Upper lobe of left lung (tissue), 6 donors: ENCODE measurements at regions not wholly inside any gene's neighbourhood (a gene's known extent, or its start where the extent isn't known, plus 50 kb on each side); places are given as distances from the start of the nearest gene placed in this dataset.

ENCODE experiments used
- ATAC-seq, 2 donors: fragments of 200-7000 bp; cut with Tn5 transposase; one replicate each; pipeline ENCODE4 v1.9.1; 2022; ENCODE audit warnings: mild to moderate bottlenecking in 2 of 2, moderate library complexity in 2 of 2; ENCODE audit not compliant: low FRiP score in 2 of 2
- DNase-seq, 2 donors: peaks; one replicate each; pipeline ENCODE4 v3.0.0-alpha.2; 2019 to 2020
- H3K27ac ChIP-seq, 4 donors: fragments of 200-600 bp; sonication (generic); one replicate each; pipeline ENCODE4 v1.5.1; 2016 to 2019
- H3K27me3 ChIP-seq, 4 donors: fragments of 200-600 bp; sonication (generic); one replicate each; pipeline ENCODE4 v1.5.1; 2017 to 2019
- H3K36me3 ChIP-seq, 4 donors: fragments of 200-600 bp; sonication (generic); one replicate each; pipeline ENCODE4 v1.5.1; 2016 to 2019
- H3K4me1 ChIP-seq, 4 donors: fragments of 200-600 bp; sonication (generic); one replicate each; pipeline ENCODE4 v1.5.1; 2018 to 2019
- H3K4me3 ChIP-seq, 4 donors: fragments of 200-600 bp; sonication (generic); one replicate each; pipeline ENCODE4 v1.5.1; 2017 to 2019; ENCODE audit warnings: mild to moderate bottlenecking in 2 of 4, moderate library complexity in 1 of 4
- H3K9me3 ChIP-seq, 4 donors: fragments of 200-600 bp; sonication (generic); one replicate each; pipeline ENCODE4 v1.5.1; 2018 to 2019
- EP300 ChIP-seq, 4 donors: sonication (generic); formaldehyde crosslinking; IDR thresholded peaks; one replicate each; pipeline ENCODE4 v1.5.1; 2017; ENCODE audit warnings: antibody characterized with exemption in 4 of 4, control low read depth in 2 of 4
- POLR2A ChIP-seq, 4 donors: fragments of 450-650 bp; IDR thresholded peaks; one replicate each; pipeline ENCODE4 v1.5.1; 2016 to 2017; ENCODE audit warnings: antibody characterized with exemption in 4 of 4, mild to moderate bottlenecking in 2 of 4
- POLR2AphosphoS5 ChIP-seq, 2 donors: sonication (generic); formaldehyde crosslinking; IDR thresholded peaks; one replicate each; pipeline ENCODE4 v1.5.1; 2017; ENCODE audit warnings: antibody characterized with exemption in 2 of 2
- WGBS, 2 donors: methylation state at CpG; one replicate each; pipeline ENCODE4 v1.1.5; 2017 to 2018; 5-methylcytosine and 5-hydroxymethylcytosine counted together
- TF ChIP-seq, protein P1 (sequence below), 6 experiments: fragments of 450-650 bp in 4 of 6; fragments of 200-600 bp in 2 of 6; sonication (generic) in 2 of 6; IDR thresholded peaks; one replicate each; pipeline ENCODE4 v1.5.1; 2016 to 2019; ENCODE audit warnings: antibody characterized with exemption in 6 of 6
- donor health status: DM: no; HTN: no; CAD: no; lungs with moderate emphysema.
- donor health status: DM: no; HTN: yes; CAD: no; lungs with severe emphysema.

DNA sequence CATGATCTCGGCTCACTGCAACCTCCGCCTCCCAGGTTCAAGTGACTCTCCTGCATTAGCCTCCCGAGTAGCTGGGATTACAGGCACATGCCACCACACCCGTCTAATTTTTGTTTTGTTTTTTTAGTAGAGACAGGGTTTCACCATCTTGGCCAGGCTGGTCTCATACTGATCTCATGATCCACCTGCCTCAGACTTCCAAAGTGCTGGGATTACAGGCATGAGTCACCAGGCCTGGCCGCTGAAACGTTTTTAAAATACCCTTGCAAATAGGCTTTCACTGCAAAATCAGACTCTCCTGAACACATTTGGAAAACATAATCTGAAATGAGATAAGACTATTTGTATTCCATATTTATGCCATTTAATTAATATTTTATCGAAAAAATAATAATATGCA lies 826.1 kb upstream of the CNTN5 start:
- TF ChIP-seq POLR2A (IDR thresholded peaks at IDR 0.05) (no peak), POLR2AphosphoS5 (IDR thresholded peaks at IDR 0.05) (no peak), EP300 (IDR thresholded peaks at IDR 0.05) (no peak)
- TF ChIP-seq, protein P1, sequence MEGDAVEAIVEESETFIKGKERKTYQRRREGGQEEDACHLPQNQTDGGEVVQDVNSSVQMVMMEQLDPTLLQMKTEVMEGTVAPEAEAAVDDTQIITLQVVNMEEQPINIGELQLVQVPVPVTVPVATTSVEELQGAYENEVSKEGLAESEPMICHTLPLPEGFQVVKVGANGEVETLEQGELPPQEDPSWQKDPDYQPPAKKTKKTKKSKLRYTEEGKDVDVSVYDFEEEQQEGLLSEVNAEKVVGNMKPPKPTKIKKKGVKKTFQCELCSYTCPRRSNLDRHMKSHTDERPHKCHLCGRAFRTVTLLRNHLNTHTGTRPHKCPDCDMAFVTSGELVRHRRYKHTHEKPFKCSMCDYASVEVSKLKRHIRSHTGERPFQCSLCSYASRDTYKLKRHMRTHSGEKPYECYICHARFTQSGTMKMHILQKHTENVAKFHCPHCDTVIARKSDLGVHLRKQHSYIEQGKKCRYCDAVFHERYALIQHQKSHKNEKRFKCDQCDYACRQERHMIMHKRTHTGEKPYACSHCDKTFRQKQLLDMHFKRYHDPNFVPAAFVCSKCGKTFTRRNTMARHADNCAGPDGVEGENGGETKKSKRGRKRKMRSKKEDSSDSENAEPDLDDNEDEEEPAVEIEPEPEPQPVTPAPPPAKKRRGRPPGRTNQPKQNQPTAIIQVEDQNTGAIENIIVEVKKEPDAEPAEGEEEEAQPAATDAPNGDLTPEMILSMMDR (IDR thresholded peaks at IDR 0.05), result no peak
- H3K27ac ChIP-seq, result no peak overlapping the region
- no peaks in the 10 kb centered on the region for H3K4me1 ChIP-seq
- H3K4me3 ChIP-seq, result no peak overlapping the region
- ATAC-seq (no peak), DNase-seq (no peak)
- no peaks in the 10 kb centered on the region for H3K36me3 ChIP-seq
- H3K9me3 ChIP-seq, result no peaks in the 10 kb centered on the region
- WGBS, 2 donors, result 87 to 89% methylated on average over 7 of the region's 7 CpGs
- H3K27me3 ChIP-seq, result no peaks in the 10 kb centered on the region

DNA sequence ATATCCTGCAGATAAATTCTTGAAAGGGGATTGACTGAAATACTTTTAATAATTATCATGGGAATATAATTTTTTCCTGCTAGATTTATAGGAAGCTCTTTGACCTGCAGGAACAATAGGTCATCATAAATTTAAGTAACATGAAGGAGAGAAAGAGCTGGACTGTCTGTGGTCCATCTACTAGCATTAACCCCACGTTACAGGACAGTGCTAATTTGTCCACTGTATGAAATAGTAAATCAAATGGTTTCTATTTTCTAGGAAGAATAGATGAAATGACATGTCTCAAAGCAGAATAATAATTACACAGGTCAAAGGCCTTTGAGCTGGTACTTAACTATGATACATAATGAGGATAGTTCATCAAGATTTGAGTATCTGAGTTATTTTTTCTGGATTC lies 825.4 kb upstream of the CNTN5 start:
- TF ChIP-seq, protein P1 (IDR thresholded peaks at IDR 0.05), result no peak
- TF ChIP-seq POLR2A (IDR thresholded peaks at IDR 0.05) (no peak), POLR2AphosphoS5 (IDR thresholded peaks at IDR 0.05) (no peak), EP300 (IDR thresholded peaks at IDR 0.05) (no peak)
- Histone ChIP-seq H3K36me3 (no peaks in the 10 kb centered on the region), H3K4me3 (no peak overlapping the region), H3K27ac (no peak overlapping the region), H3K9me3 (no peaks in the 10 kb centered on the region), H3K27me3 (no peaks in the 10 kb centered on the region), H3K4me1 (no peaks in the 10 kb centered on the region)
- DNase-seq (no peak), ATAC-seq (no peak)
- 62 to 71% methylated on average over 1 of the region's 1 CpG for WGBS, 2 donors

DNA sequence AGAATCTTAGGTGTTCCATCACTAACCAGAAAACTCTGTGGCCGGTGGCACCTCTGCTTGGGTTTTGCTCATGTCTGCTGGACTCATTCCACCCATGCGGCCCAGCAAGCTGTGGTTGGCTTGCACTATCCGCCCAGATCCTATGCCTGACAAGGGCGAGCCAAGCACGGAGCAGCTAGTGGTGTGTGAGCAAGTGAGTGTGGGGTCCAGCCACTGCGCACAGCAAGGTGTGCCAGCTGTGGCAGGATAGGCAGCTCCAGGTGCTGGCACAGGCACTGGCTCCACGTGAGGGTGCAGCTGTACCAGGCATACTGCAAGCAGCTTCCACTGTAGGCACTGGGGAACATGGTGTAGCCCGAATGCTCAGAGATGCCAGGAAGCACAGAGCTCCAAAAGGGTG lies 813.7 kb upstream of the CNTN5 start:
- ATAC-seq (peak; percentile 26 to 30), DNase-seq (no peak)
- TF ChIP-seq POLR2AphosphoS5 (IDR thresholded peaks at IDR 0.05), result no peak
- no peak for TF ChIP-seq EP300 (IDR thresholded peaks at IDR 0.05)
- no peak for TF ChIP-seq POLR2A (IDR thresholded peaks at IDR 0.05)
- TF ChIP-seq, protein P1 (IDR thresholded peaks at IDR 0.05), result no peak
- H3K4me1 ChIP-seq, result no peaks in the 10 kb centered on the region
- no peak overlapping the region for H3K4me3 ChIP-seq
- WGBS, 2 donors, result 91 to 100% methylated on average over 4 to 8 of the region's 8 CpGs
- no peak overlapping the region for H3K27ac ChIP-seq
- H3K36me3 ChIP-seq, result no peaks in the 10 kb centered on the region
- H3K9me3 ChIP-seq, result no peaks in the 10 kb centered on the region
- no peaks in the 10 kb centered on the region for H3K27me3 ChIP-seq

DNA sequence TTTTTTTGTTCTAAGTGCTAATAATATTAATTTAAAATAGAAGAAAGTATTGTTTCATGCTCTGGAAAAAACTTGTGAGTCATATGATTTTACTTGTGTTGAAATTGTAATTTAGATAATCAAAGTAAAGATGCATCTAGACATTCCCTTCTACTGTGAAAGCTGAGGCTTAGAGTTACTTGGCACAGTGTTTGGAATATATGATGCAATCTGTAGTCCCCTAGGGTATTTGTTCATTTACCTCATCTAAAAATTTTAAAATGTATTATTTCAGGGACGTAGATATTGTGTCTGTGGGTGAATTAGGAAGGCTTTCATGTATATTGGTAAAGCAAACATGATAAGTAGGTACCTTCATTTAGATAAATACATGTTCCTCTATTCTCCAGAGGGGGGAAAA lies 793.5 kb upstream of the CNTN5 start:
- TF ChIP-seq POLR2A (IDR thresholded peaks at IDR 0.05) (no peak), EP300 (IDR thresholded peaks at IDR 0.05) (no peak), POLR2AphosphoS5 (IDR thresholded peaks at IDR 0.05) (no peak)
- ATAC-seq, result no peak
- H3K4me3 ChIP-seq, result no peak overlapping the region
- no peaks in the 10 kb centered on the region for H3K4me1 ChIP-seq
- H3K36me3 ChIP-seq, result no peaks in the 10 kb centered on the region
- 38 to 60% methylated on average over 1 of the region's 1 CpG for WGBS, 2 donors
- no peaks in the 10 kb centered on the region for H3K9me3 ChIP-seq
- H3K27me3 ChIP-seq, result no peaks in the 10 kb centered on the region
- no peak for DNase-seq
- no peak overlapping the region for H3K27ac ChIP-seq

- DNase-seq, result no peak
- Histone ChIP-seq H3K27me3 (no peaks in the 10 kb centered on the region), H3K9me3 (no peaks in the 10 kb centered on the region), H3K4me1 (no peaks in the 10 kb centered on the region), H3K36me3 (no peaks in the 10 kb centered on the region), H3K4me3 (no peak overlapping the region), H3K27ac (no peak overlapping the region)
- TF ChIP-seq POLR2AphosphoS5 (IDR thresholded peaks at IDR 0.05) (no peak), EP300 (IDR thresholded peaks at IDR 0.05) (no peak), POLR2A (IDR thresholded peaks at IDR 0.05) (no peak)
- TF ChIP-seq, protein P1 (IDR thresholded peaks at IDR 0.05), result no peak
- ATAC-seq, result no peak
- WGBS, 2 donors, result 88 to 90% methylated on average over 3 of the region's 3 CpGs
Observed at GRCh38 chr11:98230678-98231077, 790.1 kb upstream of the CNTN5 start.
